AG09319 (cell line): ENCODE measurements at regions not wholly inside any gene's neighbourhood (a gene's known extent, or its start where the extent isn't known, plus 50 kb on each side); places are given as distances from the start of the nearest gene placed in this dataset.

Source experiments
- DNase-seq: peaks from one replicate; pipeline ENCODE4 v3.0.0-alpha.2; 2010; ENCODE audit warnings: low read depth; ENCODE audit errors: extremely low read depth
- TF ChIP-seq, protein P1 (sequence below): IDR thresholded peaks from 2 replicates; pipeline ENCODE4 v1.5.1; 2011; ENCODE audit warnings: low read depth, mild to moderate bottlenecking, inconsistent platforms, low read length, moderate library complexity

GRCh38 chrX:20330545-20330944 is 63.8 kb upstream of the RPS6KA3 start:
- TF ChIP-seq, protein P1, sequence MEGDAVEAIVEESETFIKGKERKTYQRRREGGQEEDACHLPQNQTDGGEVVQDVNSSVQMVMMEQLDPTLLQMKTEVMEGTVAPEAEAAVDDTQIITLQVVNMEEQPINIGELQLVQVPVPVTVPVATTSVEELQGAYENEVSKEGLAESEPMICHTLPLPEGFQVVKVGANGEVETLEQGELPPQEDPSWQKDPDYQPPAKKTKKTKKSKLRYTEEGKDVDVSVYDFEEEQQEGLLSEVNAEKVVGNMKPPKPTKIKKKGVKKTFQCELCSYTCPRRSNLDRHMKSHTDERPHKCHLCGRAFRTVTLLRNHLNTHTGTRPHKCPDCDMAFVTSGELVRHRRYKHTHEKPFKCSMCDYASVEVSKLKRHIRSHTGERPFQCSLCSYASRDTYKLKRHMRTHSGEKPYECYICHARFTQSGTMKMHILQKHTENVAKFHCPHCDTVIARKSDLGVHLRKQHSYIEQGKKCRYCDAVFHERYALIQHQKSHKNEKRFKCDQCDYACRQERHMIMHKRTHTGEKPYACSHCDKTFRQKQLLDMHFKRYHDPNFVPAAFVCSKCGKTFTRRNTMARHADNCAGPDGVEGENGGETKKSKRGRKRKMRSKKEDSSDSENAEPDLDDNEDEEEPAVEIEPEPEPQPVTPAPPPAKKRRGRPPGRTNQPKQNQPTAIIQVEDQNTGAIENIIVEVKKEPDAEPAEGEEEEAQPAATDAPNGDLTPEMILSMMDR = no peak
- no peak for DNase-seq

GRCh38 chrX:20329435-20329834 is 62.7 kb upstream of the RPS6KA3 start:
- DNase-seq = no peak

GRCh38 chrX:20325786-20326388 is 59.2 kb upstream of the RPS6KA3 start:
- TF ChIP-seq, protein P1 = no peak

More at GRCh38 chrX:20329435-20329834, 62.7 kb upstream of the RPS6KA3 start:
- TF ChIP-seq, protein P1 = no peak

DNA sequence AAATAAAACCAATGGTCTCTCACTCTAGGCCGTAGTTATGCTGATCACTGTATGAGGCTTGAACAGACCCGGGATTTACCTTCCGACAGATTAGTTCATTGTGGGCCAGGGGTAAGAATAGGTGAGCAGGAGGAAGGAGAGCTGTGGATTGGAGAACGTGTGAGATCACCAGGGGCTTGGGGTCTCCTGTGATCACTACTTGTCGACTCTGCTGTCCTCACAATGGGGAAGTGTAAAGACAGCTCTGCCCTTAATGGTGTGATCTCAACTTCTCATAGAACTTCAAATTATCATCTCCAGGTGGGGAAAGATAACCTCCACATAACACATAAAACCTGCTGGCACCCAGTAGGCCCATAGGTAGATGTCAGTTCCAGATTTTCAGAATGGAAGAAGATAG is 56.2 kb upstream of the RPS6KA3 start:
- no peak for DNase-seq
- TF ChIP-seq, protein P1 = no peak

More at GRCh38 chrX:20325786-20326388, 59.2 kb upstream of the RPS6KA3 start:
- DNase-seq = no peak

- TF ChIP-seq, protein P1 = no peak
- DNase-seq = no peak
Observed at GRCh38 chrX:20320461-20321159, 53.9 kb upstream of the RPS6KA3 start.

DNA sequence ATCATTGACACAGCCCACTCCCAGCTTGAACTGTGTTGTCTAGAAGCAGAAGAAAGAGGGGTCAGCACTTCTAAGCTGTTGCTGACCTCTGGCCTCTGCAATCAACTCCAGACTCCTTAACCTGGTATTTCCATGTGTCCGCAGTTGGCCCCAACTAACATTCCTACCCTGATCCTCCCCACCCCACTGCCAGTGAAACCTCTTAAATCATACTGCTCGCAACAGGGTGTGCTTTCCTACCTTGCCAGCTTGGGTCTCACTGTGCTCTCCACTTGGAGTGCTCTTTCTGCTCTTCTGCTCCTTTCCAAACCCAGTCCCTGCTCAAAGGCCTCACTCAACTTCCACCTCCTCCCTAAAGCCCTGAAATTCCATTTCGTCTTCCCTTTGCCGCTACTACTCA is 52.3 kb upstream of the RPS6KA3 start:
- TF ChIP-seq, protein P1 = no peak
- DNase-seq = no peak

DNA sequence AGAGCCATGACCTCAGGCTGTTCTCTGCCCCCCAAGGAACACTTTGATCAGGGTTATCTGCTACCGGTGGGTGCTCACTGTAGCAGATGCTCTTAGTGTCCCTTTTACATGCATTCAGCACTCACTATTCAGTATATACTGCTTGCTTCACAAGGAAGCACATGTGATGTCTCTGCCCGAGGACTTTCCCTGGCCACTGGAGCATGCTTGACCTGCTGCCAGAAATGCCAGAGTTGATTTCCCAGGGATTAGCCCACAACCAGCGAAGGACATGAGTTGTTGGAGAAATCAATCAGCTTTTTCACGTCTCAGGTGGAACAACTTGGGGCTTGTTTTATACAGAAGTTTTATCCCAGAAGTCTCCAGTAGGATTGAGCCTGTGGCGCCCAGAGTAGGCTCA is 51.2 kb upstream of the RPS6KA3 start:
- TF ChIP-seq, protein P1 = no peak
- DNase-seq = no peak
